PC-3 (cell line): ENCODE measurements at regions not wholly inside any gene's neighbourhood (a gene's known extent, or its start where the extent isn't known, plus 50 kb on each side); places are given as distances from the start of the nearest gene placed in this dataset.
"Not testable (repeated sequence)": the region's sequence is repeated elsewhere in the genome, so short reads cannot be mapped to it uniquely, and the experiment has no call there.

Source experiments
- ATAC-seq: fragments of 200-7000 bp; cut with Tn5 transposase; 2 replicates; pipeline ENCODE4 v1.9.1; 2020; ENCODE audit warnings: mild to moderate bottlenecking, moderate library complexity
- BruUV-seq: library from RNA; stranded (reverse); fragments of 400-500 nt; replicated peaks from 2 replicates; lab custom pipeline; 2021; lab: Mats Ljungman, UMichigan
- CTCF ChIA-PET: fragments of 300-600 bp; sonication (Branson Sonifier 250); formaldehyde crosslinking; loops from one replicate; lab custom pipeline; 2022; ENCODE audit warnings: antibody characterized with exemption; lab: Charles Lee
- POLR2A ChIA-PET: fragments of 300-600 bp; sonication (Branson Sonifier 250); formaldehyde crosslinking; loops from one replicate; lab custom pipeline; 2022; ENCODE audit warnings: antibody characterized with exemption; ENCODE audit not compliant: unreplicated experiment; lab: Charles Lee
- DNase-seq: peaks from one replicate; pipeline ENCODE4 v3.0.0-alpha.2; 2015
- H2AFZ ChIP-seq: fragments of 300-600 bp; sonication (generic); 2 replicates; pipeline ENCODE4 v1.6.0; 2016; ENCODE audit warnings: antibody characterized with exemption, low read length
- H3F3A ChIP-seq: fragments of 300-600 bp; sonication (generic); one replicate; pipeline ENCODE4 v1.6.0; 2017; ENCODE audit warnings: antibody characterized with exemption, low read length, control low read depth, mild to moderate bottlenecking; ENCODE audit not compliant: unreplicated experiment
- H3K27ac ChIP-seq: fragments of 300-600 bp; sonication (generic); 2 replicates; pipeline ENCODE4 v1.5.1; 2016; ENCODE audit warnings: mild to moderate bottlenecking, low read length
- H3K27me3 ChIP-seq: fragments of 300-600 bp; sonication (generic); 2 replicates; pipeline ENCODE4 v1.6.1; 2016; ENCODE audit warnings: low read length, mixed read lengths
- H3K36me3 ChIP-seq: fragments of 300-600 bp; sonication (generic); 2 replicates; pipeline ENCODE4 v1.6.1; 2016; ENCODE audit warnings: low read depth, mixed run types, low read length, mixed read lengths
- H3K4me1 ChIP-seq: fragments of 300-600 bp; sonication (generic); 2 replicates; pipeline ENCODE4 v1.5.1; 2016; ENCODE audit warnings: low read length; ENCODE audit not compliant: insufficient read depth
- H3K4me2 ChIP-seq: fragments of 300-600 bp; sonication (generic); 2 replicates; pipeline ENCODE4 v1.6.0; 2016; ENCODE audit warnings: low read length
- H3K4me3 ChIP-seq: fragments of 300-600 bp; sonication (generic); 2 replicates; pipeline ENCODE4 v1.5.1; 2016; ENCODE audit warnings: mild to moderate bottlenecking, low read length, mixed read lengths
- H3K79me2 ChIP-seq: fragments of 300-600 bp; sonication (generic); 2 replicates; pipeline ENCODE4 v1.6.1; 2017; ENCODE audit warnings: low read length, mixed read lengths
- H3K9ac ChIP-seq: fragments of 300-600 bp; sonication (generic); 2 replicates; pipeline ENCODE4 v1.6.0; 2016; ENCODE audit warnings: mild to moderate bottlenecking, low read length
- H3K9me2 ChIP-seq: fragments of 300-600 bp; sonication (generic); replicated peaks from 2 replicates; pipeline ENCODE4 v1.6.1; 2016; ENCODE audit warnings: mixed run types, low read length, mixed read lengths
- H3K9me3 ChIP-seq: fragments of 300-600 bp; sonication (generic); 2 replicates; pipeline ENCODE4 v1.6.1; 2016; ENCODE audit warnings: low read length, mixed read lengths
- H4K20me1 ChIP-seq: fragments of 300-600 bp; sonication (generic); 2 replicates; pipeline ENCODE4 v1.6.1; 2016; ENCODE audit warnings: low read length, mixed read lengths
- CTCF ChIP-seq: fragments of 300-600 bp; sonication (generic); conservative IDR thresholded peaks from 2 replicates; pipeline ENCODE4 v1.5.1; 2017; ENCODE audit warnings: antibody characterized with exemption, low read depth, mild to moderate bottlenecking, low read length
- EZH2 ChIP-seq: fragments of 300-600 bp; sonication (generic); IDR thresholded peaks from one replicate; pipeline ENCODE4 v1.6.1; 2017; ENCODE audit warnings: antibody characterized with exemption, mild to moderate bottlenecking, low read length; ENCODE audit not compliant: unreplicated experiment
- EZH2phosphoT487 ChIP-seq: fragments of 300-600 bp; sonication (generic); IDR thresholded peaks from 2 replicates; pipeline ENCODE4 v1.6.1; 2018; ENCODE audit warnings: mild to moderate bottlenecking, antibody characterized with exemption, low read length, borderline replicate concordance
- intact Hi-C: fragments of 100-400 bp; cut with micrococcal nuclease; formaldehyde crosslinking; loops from 2 replicates; pipeline ENCODE4 v1.9.0; 2023

- POLR2A ChIA-PET: no interaction called here
- BruUV-seq: no TSS peak
- no peaks in the 10 kb centered on the region for H3F3A ChIP-seq
Observed at GRCh38 chr1:187588917-187589316, 760.2 kb downstream of the PLA2G4A start.

DNA sequence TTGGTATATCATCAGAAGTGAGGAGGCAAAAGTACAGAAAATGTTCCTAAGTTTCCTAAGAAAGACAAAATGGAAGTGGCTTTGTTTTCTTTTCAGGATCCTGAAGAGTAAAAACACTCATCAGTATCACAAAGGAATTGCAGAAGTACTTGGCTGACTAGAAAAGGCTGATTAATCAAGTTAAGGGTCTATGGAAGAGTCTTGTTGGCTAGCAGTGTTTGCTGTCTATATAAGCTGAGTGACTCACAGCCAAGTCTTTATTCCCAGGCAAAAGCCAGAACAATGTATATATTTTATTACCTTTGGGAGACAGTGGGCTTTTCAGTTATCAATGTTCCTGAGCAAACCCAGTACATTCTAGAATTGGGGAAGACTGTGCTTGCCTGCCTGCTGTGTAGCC, 777.0 kb downstream of the PLA2G4A start:
- Histone ChIP-seq H3K9me3 (no peaks in the 10 kb centered on the region), H3K4me3 (no peak overlapping the region), H4K20me1 (no peaks in the 10 kb centered on the region), H3K9ac (no peak overlapping the region), H3K36me3 (no peaks in the 10 kb centered on the region), H3K4me1 (peaks cover 8% of the 10 kb centered on the region), H3K4me2 (no peak overlapping the region; the same call in 1 of the 2 replicates), H2AFZ (no peak overlapping the region), H3K79me2 (no peaks in the 10 kb centered on the region), H3K9me2 (no peaks in the 10 kb centered on the region), H3K27ac (no peak overlapping the region), H3F3A (no peaks in the 10 kb centered on the region), H3K27me3 (no peaks in the 10 kb centered on the region)
- ATAC-seq: peak; percentile 56; the same call in 1 of the 2 replicates
- intact Hi-C loops: no loop called here
- peak; percentile 49 for DNase-seq
- ChIA-PET CTCF (no interaction called here), POLR2A (no interaction called here)
- TF ChIP-seq CTCF (no peak), EZH2phosphoT487 (no peak), EZH2 (no peak)
- no TSS peak for BruUV-seq

More at GRCh38 chr1:187588917-187589316, 760.2 kb downstream of the PLA2G4A start:
- TF ChIP-seq EZH2 (no peak), EZH2phosphoT487 (no peak), CTCF (no peak)
- Histone ChIP-seq H3K36me3 (no peaks in the 10 kb centered on the region), H3K9me3 (no peaks in the 10 kb centered on the region), H3K4me1 (peaks cover 4% of the 10 kb centered on the region; the same call in 1 of the 2 replicates), H3K9ac (no peak overlapping the region), H3K4me2 (no peak overlapping the region), H3K79me2 (no peaks in the 10 kb centered on the region), H3K9me2 (no peaks in the 10 kb centered on the region), H2AFZ (no peak overlapping the region), H3K27me3 (no peaks in the 10 kb centered on the region), H3K4me3 (no peak overlapping the region), H3K27ac (no peak overlapping the region), H4K20me1 (no peaks in the 10 kb centered on the region)
- peak; percentile 48; the same call in 1 of the 2 replicates for ATAC-seq
- peak; percentile 39 for DNase-seq
- intact Hi-C loops: loop anchor here (10.0 kb wide), 1 partner anchor 416 kb away; no protein-coding TSS in a partner anchor
- CTCF ChIA-PET: no interaction called here

- CTCF ChIA-PET, H3K27me3 ChIP-seq, DNase-seq, H3F3A ChIP-seq, H3K4me2 ChIP-seq, H3K36me3 ChIP-seq, H3K27ac ChIP-seq, H3K9ac ChIP-seq, BruUV-seq, H3K79me2 ChIP-seq, H4K20me1 ChIP-seq, H2AFZ ChIP-seq, H3K4me1 ChIP-seq, H3K9me3 ChIP-seq, H3K9me2 ChIP-seq, H3K4me3 ChIP-seq, ATAC-seq, POLR2A ChIA-PET, intact Hi-C loops: not testable (repeated sequence)
Observed at GRCh38 chr1:187615853-187616735, 787.3 kb downstream of the PLA2G4A start.

DNA sequence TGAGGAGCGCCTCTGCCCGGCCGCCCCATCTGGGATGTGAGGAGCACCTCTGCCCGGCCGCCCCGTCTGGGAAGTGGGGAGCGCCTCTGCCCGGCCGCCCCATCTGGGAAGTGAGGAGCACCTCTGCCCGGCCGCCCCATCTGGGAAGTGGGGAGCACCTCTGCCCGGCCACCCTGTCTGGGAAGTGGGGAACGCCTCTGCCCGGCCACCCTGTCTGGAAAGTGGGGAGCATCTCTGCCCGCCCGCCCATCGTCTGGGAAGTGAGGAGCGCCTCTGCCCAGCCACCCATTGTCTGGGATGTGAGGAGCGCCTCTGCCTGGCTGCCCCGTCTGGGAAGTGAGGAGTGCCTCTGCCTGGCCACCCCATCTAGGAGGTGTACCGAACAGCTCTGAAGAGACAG, 788.1 kb downstream of the PLA2G4A start:
- H3K27me3 ChIP-seq, H3F3A ChIP-seq, H3K9me3 ChIP-seq, intact Hi-C loops, H3K9me2 ChIP-seq, H4K20me1 ChIP-seq, BruUV-seq, H3K9ac ChIP-seq, H2AFZ ChIP-seq, H3K4me3 ChIP-seq, CTCF ChIA-PET, H3K4me1 ChIP-seq, ATAC-seq, H3K27ac ChIP-seq, DNase-seq, H3K4me2 ChIP-seq, POLR2A ChIA-PET, H3K79me2 ChIP-seq, H3K36me3 ChIP-seq: not testable (repeated sequence)
